SJSA1 (cell line): ENCODE measurements at regions not wholly inside any gene's neighbourhood (a gene's known extent, or its start where the extent isn't known, plus 50 kb on each side); places are given as distances from the start of the nearest gene placed in this dataset.
"Not testable (repeated sequence)": the region's sequence is repeated elsewhere in the genome, so short reads cannot be mapped to it uniquely, and the experiment has no call there.

Source experiments
- DNase-seq, 2 experiments: peaks; one replicate each; pipeline ENCODE4 v3.0.0-alpha.2; 2015 to 2020; ENCODE audit warnings: low spot score in 2 of 2, low read depth in 1 of 2
- H3K27ac ChIP-seq: fragments of 250-450 bp; sonication (Bioruptor Pico); 2 replicates; pipeline ENCODE4 v1.5.1; 2020; ENCODE audit warnings: mild to moderate bottlenecking, moderate library complexity
- H3K27me3 ChIP-seq: fragments of 250-450 bp; sonication (Bioruptor Pico); replicated peaks from 2 replicates; pipeline ENCODE4 v1.5.1; 2020; ENCODE audit warnings: mild to moderate bottlenecking, moderate library complexity
- H3K36me3 ChIP-seq: fragments of 250-450 bp; sonication (Bioruptor Pico); 2 replicates; pipeline ENCODE4 v1.5.1; 2020; ENCODE audit warnings: mild to moderate bottlenecking
- H3K4me1 ChIP-seq: fragments of 250-450 bp; sonication (Bioruptor Pico); replicated peaks from 2 replicates; pipeline ENCODE4 v1.6.1; 2021; ENCODE audit warnings: mild to moderate bottlenecking
- H3K4me3 ChIP-seq: fragments of 250-450 bp; sonication (Bioruptor Pico); 2 replicates; pipeline ENCODE4 v1.5.1; 2020; ENCODE audit warnings: mild to moderate bottlenecking
- H3K9me3 ChIP-seq: fragments of 250-450 bp; sonication (Bioruptor Pico); replicated peaks from 2 replicates; pipeline ENCODE4 v1.5.1; 2020; ENCODE audit warnings: mild to moderate bottlenecking

DNA sequence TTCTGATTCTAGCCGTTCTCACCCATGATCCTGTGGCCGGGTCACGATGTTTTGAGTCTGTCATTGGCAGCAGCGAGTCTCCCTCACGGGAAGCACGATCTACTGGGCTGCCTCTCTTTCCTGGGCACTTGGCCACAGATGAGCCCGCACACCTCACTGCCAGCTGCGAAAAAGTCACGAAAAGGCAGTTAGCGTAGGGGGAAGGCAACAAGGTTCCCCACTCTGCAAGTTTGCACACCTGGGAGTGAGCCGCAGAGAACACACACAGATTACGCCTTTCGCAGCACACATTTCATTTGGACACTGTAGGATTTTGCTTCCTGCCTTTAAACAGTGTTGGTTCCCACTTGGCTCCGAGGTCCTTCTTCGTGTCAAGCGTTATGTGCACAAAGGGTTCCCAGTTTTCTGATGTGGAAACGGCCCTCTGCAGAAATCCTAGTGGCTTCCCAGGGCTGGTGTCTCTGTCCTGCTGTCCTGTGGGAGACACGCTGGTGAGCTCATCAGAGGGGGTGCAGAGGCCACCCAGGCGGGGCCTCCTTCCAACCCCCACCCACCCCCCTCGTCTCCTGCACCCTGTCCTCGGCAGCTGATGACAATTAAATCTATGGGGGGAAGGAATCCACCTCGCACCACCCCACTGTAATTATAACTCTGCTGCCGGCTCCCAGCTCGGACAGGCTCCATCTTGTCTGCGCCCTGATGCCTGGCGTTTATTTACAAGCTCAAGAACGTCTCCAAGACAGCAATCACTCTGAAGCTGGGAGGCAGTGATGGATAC lies 157.3 kb upstream of the SALL3 start:
- no peaks in the 10 kb centered on the region for H3K27me3 ChIP-seq
- no peak for DNase-seq
- peaks cover 6% of the 10 kb centered on the region; the same call in 1 of the 2 replicates for H3K9me3 ChIP-seq
- no peak overlapping the region for H3K4me3 ChIP-seq
- no peaks in the 10 kb centered on the region for H3K4me1 ChIP-seq
- H3K36me3 ChIP-seq = no peaks in the 10 kb centered on the region
- no peak overlapping the region for H3K27ac ChIP-seq

- Histone ChIP-seq H3K9me3 (peaks cover 6% of the 10 kb centered on the region; the same call in 1 of the 2 replicates), H3K27ac (no peak overlapping the region), H3K36me3 (no peaks in the 10 kb centered on the region), H3K4me3 (no peak overlapping the region), H3K27me3 (no peaks in the 10 kb centered on the region), H3K4me1 (no peaks in the 10 kb centered on the region)
- DNase-seq = no peak
Observed at GRCh38 chr18:78822949-78823285, 156.7 kb upstream of the SALL3 start.

DNA sequence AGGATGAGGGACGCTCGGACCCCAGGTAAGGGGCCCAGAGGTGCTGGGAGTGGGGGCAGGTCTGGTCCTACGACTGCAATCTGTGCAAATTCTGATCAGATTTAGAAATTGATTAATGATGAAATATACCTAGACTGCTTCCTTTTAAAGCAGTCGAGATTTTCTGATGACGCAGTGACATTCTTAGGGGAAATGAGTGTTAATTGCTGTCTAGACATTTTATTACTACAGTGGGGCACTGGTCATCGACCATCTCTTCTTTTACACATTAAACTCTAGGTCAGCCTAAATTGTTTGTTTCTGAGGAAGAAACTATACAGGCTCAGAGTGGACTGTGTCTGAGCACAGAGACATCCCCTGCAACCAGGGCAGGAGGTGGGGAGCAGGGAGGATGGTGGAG lies 154.4 kb upstream of the SALL3 start:
- no peak overlapping the region for H3K27ac ChIP-seq
- no peaks in the 10 kb centered on the region for H3K4me1 ChIP-seq
- no peak overlapping the region for H3K4me3 ChIP-seq
- H3K27me3 ChIP-seq = no peaks in the 10 kb centered on the region
- H3K36me3 ChIP-seq = no peaks in the 10 kb centered on the region
- peaks cover 8% of the 10 kb centered on the region; the same call in 1 of the 2 replicates for H3K9me3 ChIP-seq
- no peak for DNase-seq

DNA sequence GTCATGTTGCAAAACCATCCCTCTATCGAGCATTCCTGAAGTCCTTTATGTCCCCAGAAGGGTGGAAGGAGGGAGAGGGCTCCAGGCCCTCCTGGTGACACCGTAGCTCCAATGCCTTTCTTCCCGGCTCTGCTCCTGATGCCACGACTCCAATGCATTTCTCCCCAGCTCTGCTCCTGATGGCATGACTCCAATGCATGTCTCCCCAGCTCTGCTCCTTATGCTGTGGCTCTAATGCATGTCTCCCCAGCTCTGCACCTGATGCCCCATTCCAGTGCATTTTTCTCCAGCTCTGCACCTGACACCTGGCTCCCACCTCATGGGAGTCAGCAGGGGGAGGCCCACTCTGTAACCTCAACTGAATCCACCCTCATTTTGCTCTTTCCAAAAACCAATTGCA lies 153.0 kb upstream of the SALL3 start:
- no peak overlapping the region for H3K4me3 ChIP-seq
- no peaks in the 10 kb centered on the region for H3K4me1 ChIP-seq
- H3K27me3 ChIP-seq = no peaks in the 10 kb centered on the region
- peaks cover 12% of the 10 kb centered on the region; the same call in 1 of the 2 replicates for H3K9me3 ChIP-seq
- no peak for DNase-seq
- H3K36me3 ChIP-seq = no peaks in the 10 kb centered on the region
- H3K27ac ChIP-seq = no peak overlapping the region

DNA sequence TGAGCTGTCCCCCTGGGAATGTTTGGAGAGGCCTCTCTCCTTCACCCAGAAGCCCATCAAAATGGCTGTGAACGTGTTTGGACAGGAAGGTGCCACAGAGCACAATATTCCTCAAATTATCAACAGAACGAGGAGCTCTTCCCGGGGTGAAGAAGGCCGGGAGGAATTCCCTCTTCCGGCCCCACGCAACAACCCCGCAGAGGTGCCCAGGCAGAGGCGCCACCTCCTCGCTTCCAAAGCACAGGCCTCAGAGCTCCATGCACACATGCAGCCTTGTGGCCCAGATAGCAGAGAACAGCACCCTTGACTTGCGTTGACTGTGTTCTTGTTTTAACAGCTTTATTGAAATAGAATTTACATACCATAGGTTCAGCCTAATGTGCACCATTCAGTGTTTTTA lies 152.5 kb upstream of the SALL3 start:
- H3K27ac ChIP-seq = no peak overlapping the region
- H3K4me1 ChIP-seq = no peaks in the 10 kb centered on the region
- peaks cover 12% of the 10 kb centered on the region; the same call in 1 of the 2 replicates for H3K9me3 ChIP-seq
- no peaks in the 10 kb centered on the region for H3K27me3 ChIP-seq
- no peak overlapping the region for H3K4me3 ChIP-seq
- no peak for DNase-seq
- no peaks in the 10 kb centered on the region for H3K36me3 ChIP-seq

GRCh38 chr18:78828131-78828530 lies 151.5 kb upstream of the SALL3 start:
- no peaks in the 10 kb centered on the region for H3K27me3 ChIP-seq
- H3K4me1 ChIP-seq = no peaks in the 10 kb centered on the region
- no peak overlapping the region for H3K27ac ChIP-seq
- no peak overlapping the region for H3K4me3 ChIP-seq
- H3K9me3 ChIP-seq = peaks cover 12% of the 10 kb centered on the region; the same call in 1 of the 2 replicates
- H3K36me3 ChIP-seq = no peaks in the 10 kb centered on the region
- no peak for DNase-seq

GRCh38 chr18:78829026-78829425 lies 150.6 kb upstream of the SALL3 start:
- H3K4me1 ChIP-seq = not testable (repeated sequence)

DNA sequence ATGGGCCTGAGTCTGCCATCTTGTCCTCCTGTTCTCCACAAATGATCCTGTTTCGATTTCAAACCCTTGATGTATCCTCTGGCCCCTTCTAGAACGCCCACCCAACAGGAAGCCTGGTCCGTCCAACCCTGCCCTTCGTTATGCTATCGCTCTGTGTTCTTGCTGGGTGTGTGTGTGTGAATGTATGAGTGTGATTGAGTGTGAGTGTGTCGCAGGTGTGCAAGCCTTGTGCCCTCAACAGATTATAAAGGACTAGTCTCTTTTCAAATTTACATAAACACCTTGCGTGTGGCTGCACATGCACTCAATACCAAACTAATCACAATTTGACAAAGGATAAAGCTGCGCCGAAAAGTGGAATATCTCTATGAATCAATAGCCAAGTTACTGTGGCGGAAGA lies 149.5 kb upstream of the SALL3 start:
- Histone ChIP-seq H3K36me3 (no peaks in the 10 kb centered on the region), H3K4me1 (no peaks in the 10 kb centered on the region), H3K27me3 (no peaks in the 10 kb centered on the region), H3K4me3 (no peak overlapping the region), H3K27ac (no peak overlapping the region), H3K9me3 (0 out of 2 replicates have a peak, but pooled peaks cover 14% of the 10 kb centered on the region)
- DNase-seq = no peak

More at GRCh38 chr18:78829026-78829425, 150.6 kb upstream of the SALL3 start:
- DNase-seq, H3K4me3 ChIP-seq, H3K27ac ChIP-seq, H3K36me3 ChIP-seq, H3K27me3 ChIP-seq: not testable (repeated sequence)
- peaks cover 12% of the 10 kb centered on the region; the same call in 1 of the 2 replicates for H3K9me3 ChIP-seq

GRCh38 chr18:78830826-78831225 lies 148.8 kb upstream of the SALL3 start:
- no peak overlapping the region for H3K27ac ChIP-seq
- H3K4me3 ChIP-seq = no peak overlapping the region
- H3K4me1 ChIP-seq = no peaks in the 10 kb centered on the region
- DNase-seq = no peak
- 0 out of 2 replicates have a peak, but pooled peaks cover 13% of the 10 kb centered on the region for H3K9me3 ChIP-seq
- no peaks in the 10 kb centered on the region for H3K27me3 ChIP-seq
- H3K36me3 ChIP-seq = no peaks in the 10 kb centered on the region

DNA sequence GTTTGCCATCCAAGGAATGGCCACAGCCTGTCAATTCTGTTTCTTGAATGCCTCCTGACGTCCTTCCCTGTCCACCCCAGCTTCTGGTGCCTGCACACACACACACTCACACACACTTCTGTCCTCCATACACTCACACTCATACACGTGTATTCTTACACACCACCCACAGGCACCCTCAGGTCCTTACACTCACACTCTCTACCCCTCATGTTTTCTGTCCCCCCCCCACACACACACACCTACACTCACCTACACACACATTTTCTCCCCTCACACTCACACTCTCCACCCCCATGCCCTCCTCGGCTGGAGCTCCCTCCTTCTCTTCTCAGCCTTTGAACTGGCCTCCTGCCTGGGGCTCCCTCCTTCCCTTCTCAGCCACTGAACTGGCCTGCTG lies 148.0 kb upstream of the SALL3 start:
- H3K36me3 ChIP-seq = no peaks in the 10 kb centered on the region
- DNase-seq = no peak
- no peak overlapping the region for H3K27ac ChIP-seq
- no peak overlapping the region for H3K4me3 ChIP-seq
- no peaks in the 10 kb centered on the region for H3K27me3 ChIP-seq
- 0 out of 2 replicates have a peak, but pooled peaks cover 13% of the 10 kb centered on the region for H3K9me3 ChIP-seq
- no peaks in the 10 kb centered on the region for H3K4me1 ChIP-seq

DNA sequence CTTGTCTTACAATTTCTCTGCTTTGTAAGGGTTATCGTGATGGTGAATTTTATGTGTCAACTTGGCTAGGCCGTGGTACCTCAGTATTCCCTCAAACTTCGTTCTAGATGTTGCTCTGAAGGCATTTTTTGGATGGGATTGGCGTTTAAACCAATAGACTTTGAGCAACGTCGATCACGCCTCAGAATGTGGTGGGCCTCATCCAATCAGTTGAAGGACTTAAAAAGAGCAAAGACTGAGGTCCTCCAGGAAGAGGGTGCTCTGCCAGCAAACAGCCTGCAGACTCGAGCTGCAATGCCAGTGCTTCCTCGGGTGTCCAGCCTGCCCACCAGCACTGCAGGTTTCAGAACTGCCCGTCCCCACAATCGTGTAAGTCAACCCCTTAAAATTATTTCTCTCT lies 145.8 kb upstream of the SALL3 start:
- H3K36me3 ChIP-seq = no peaks in the 10 kb centered on the region
- 0 out of 2 replicates have a peak, but pooled peaks cover 16% of the 10 kb centered on the region for H3K9me3 ChIP-seq
- no peak for DNase-seq
- no peaks in the 10 kb centered on the region for H3K4me1 ChIP-seq
- no peak overlapping the region for H3K27ac ChIP-seq
- H3K4me3 ChIP-seq = no peak overlapping the region
- no peaks in the 10 kb centered on the region for H3K27me3 ChIP-seq

- Histone ChIP-seq H3K27ac (no peak overlapping the region), H3K27me3 (no peaks in the 10 kb centered on the region), H3K36me3 (no peaks in the 10 kb centered on the region), H3K9me3 (0 out of 2 replicates have a peak, but pooled peaks cover 10% of the 10 kb centered on the region), H3K4me1 (no peaks in the 10 kb centered on the region), H3K4me3 (no peak overlapping the region)
- no peak for DNase-seq
Observed at GRCh38 chr18:78836838-78837237, 142.8 kb upstream of the SALL3 start.

DNA sequence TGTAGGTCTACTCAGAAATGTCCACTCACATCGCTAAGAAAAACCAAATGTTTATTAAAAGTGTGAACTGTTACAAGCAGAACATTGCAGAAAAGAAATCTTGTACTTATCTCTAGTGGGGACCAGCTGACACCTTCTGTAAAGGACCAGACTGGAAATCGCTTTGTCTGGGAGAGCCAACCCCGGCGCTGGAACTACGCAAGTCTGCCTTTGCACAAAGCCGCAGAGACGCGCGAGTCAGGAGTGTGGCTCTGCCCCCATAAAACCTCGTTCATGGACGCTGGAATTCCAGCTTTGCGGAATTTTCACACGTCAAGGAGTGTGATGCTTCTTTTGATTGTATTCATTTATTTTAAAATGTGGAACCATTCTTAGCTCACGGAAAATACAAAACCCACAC lies 141.9 kb upstream of the SALL3 start:
- DNase-seq = no peak
- Histone ChIP-seq H3K9me3 (0 out of 2 replicates have a peak, but pooled peaks cover 10% of the 10 kb centered on the region), H3K27me3 (no peaks in the 10 kb centered on the region), H3K4me3 (no peak overlapping the region), H3K27ac (no peak overlapping the region), H3K36me3 (no peaks in the 10 kb centered on the region), H3K4me1 (no peaks in the 10 kb centered on the region)

GRCh38 chr18:78838183-78838582 lies 141.4 kb upstream of the SALL3 start:
- H3K27me3 ChIP-seq = no peaks in the 10 kb centered on the region
- no peaks in the 10 kb centered on the region for H3K4me1 ChIP-seq
- 0 out of 2 replicates have a peak, but pooled peaks cover 10% of the 10 kb centered on the region for H3K9me3 ChIP-seq
- no peak overlapping the region for H3K27ac ChIP-seq
- DNase-seq = no peak
- no peak overlapping the region for H3K4me3 ChIP-seq
- H3K36me3 ChIP-seq = no peaks in the 10 kb centered on the region
